ENCODE measurements at regions not wholly inside any gene's neighbourhood (a gene's known extent, or its start where the extent isn't known, plus 50 kb on each side); places are given as distances from the start of the nearest gene placed in this dataset.

DNA sequence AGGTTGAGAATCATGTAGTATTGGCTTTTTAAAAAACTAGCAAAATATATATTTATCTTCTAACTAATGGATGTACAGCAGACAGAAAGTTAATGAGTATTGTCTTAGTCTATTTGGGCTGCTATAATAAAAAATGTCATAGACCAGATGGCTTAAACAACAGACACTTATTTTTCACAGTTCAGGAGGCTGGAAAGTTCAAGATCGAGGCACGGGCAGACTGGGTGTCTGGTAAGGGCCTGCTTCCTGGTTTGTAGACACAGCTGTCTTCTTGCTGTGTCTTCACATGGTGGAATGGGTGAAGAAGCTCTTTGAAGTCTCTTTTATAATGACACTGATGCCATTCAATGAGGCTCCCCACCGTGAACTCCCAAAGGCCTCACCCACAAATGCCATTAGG lies 70.1 kb upstream of the KRR1 start:
- DNase-seq (ENCODE audit: low spot score) (no peak), ATAC-seq (ENCODE audit: low read depth) (no peak)
- TF ChIP-seq, protein P1, sequence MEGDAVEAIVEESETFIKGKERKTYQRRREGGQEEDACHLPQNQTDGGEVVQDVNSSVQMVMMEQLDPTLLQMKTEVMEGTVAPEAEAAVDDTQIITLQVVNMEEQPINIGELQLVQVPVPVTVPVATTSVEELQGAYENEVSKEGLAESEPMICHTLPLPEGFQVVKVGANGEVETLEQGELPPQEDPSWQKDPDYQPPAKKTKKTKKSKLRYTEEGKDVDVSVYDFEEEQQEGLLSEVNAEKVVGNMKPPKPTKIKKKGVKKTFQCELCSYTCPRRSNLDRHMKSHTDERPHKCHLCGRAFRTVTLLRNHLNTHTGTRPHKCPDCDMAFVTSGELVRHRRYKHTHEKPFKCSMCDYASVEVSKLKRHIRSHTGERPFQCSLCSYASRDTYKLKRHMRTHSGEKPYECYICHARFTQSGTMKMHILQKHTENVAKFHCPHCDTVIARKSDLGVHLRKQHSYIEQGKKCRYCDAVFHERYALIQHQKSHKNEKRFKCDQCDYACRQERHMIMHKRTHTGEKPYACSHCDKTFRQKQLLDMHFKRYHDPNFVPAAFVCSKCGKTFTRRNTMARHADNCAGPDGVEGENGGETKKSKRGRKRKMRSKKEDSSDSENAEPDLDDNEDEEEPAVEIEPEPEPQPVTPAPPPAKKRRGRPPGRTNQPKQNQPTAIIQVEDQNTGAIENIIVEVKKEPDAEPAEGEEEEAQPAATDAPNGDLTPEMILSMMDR (IDR thresholded peaks at IDR 0.05; ENCODE audit: poor library complexity, severe bottlenecking): no peak
- H3K36me3 ChIP-seq (ENCODE audit: low read depth): no peaks in the 10 kb centered on the region; the same call in 1 of the 2 replicates
- no peaks in the 10 kb centered on the region for H3K27me3 ChIP-seq (ENCODE audit: insufficient read depth, poor library complexity, severe bottlenecking)
- no peak overlapping the region for H3K4me3 ChIP-seq (ENCODE audit: severe bottlenecking)
- peaks cover 1% of the 10 kb centered on the region for H3K9me3 ChIP-seq (ENCODE audit: severe bottlenecking)
- H3K27ac ChIP-seq (ENCODE audit: poor library complexity, severe bottlenecking): no peak overlapping the region
- H3K4me1 ChIP-seq (ENCODE audit: insufficient read depth, poor library complexity, severe bottlenecking): peaks cover 10% of the 10 kb centered on the region

DNA sequence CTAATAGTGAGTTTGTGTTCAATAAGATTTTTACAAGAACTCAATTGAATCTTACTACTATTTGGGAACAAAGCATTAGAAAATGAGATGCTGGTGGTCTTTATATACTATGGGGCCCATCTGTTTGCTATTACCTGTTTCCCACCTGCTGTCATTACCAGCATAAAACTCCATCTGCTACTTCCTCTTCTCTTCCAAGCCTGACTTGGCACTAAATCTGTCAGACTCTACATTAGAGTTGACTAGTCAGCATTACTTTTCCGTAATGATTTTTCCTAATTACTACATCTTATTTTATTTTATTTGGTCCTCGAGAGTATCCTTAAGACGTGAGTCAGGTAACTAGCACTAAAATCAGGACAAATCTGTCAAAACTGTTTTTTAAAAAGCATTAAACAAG lies 68.1 kb upstream of the KRR1 start:
- H3K27ac ChIP-seq (ENCODE audit: poor library complexity, severe bottlenecking): no peak overlapping the region
- H3K36me3 ChIP-seq (ENCODE audit: low read depth): no peaks in the 10 kb centered on the region
- DNase-seq (ENCODE audit: low spot score): no peak
- H3K9me3 ChIP-seq (ENCODE audit: severe bottlenecking): peaks cover 1% of the 10 kb centered on the region
- no peaks in the 10 kb centered on the region for H3K27me3 ChIP-seq (ENCODE audit: insufficient read depth, poor library complexity, severe bottlenecking)
- TF ChIP-seq, protein P1 (IDR thresholded peaks at IDR 0.05; ENCODE audit: poor library complexity, severe bottlenecking): no peak
- ATAC-seq (ENCODE audit: low read depth): no peak
- no peaks in the 10 kb centered on the region for H3K4me1 ChIP-seq (ENCODE audit: insufficient read depth, poor library complexity, severe bottlenecking)
- no peak overlapping the region for H3K4me3 ChIP-seq (ENCODE audit: severe bottlenecking)

DNA sequence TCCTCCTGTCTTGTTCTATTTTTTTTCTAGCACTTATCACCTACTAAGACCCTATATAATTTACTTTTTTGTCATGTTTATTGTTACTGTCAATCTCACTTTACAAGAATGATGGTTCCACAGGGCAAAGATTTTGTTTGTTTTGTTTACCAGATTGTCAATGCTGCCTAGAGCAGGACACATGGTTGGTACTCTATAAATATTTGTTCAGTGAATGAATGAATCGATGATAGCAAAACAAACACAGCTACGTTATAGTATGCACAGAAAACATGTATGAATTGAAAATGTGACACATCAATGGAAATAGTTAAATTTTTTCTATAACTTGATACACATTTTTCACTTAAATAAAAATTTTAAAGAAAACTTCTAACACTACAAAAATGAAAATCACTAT lies 67.1 kb upstream of the KRR1 start:
- Histone ChIP-seq H3K27ac (ENCODE audit: poor library complexity, severe bottlenecking) (no peak overlapping the region), H3K4me3 (ENCODE audit: severe bottlenecking) (no peak overlapping the region), H3K4me1 (ENCODE audit: insufficient read depth, poor library complexity, severe bottlenecking) (no peaks in the 10 kb centered on the region), H3K27me3 (ENCODE audit: insufficient read depth, poor library complexity, severe bottlenecking) (no peaks in the 10 kb centered on the region), H3K36me3 (ENCODE audit: low read depth) (no peaks in the 10 kb centered on the region), H3K9me3 (ENCODE audit: severe bottlenecking) (peaks cover 1% of the 10 kb centered on the region)
- DNase-seq (ENCODE audit: low spot score) (no peak), ATAC-seq (ENCODE audit: low read depth) (no peak)
- TF ChIP-seq, protein P1 (IDR thresholded peaks at IDR 0.05; ENCODE audit: poor library complexity, severe bottlenecking): no peak

DNA sequence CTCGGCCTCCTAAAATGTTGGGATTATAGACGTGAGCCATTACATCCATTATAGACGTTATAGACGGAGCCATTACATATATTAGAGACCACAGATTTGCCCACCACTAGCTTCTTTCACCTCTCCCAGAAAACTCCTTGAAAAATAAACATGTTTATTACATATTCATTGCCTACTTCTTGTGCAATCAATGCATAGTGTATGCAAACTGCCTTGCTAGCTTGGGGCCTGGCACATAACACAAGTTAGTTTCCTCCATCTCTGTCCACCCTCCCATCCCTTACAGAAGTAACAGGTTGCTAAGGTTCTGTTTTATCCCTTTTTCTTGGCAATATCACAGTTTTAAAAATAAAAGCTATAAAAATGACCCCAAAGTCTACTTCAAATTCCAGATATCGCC lies 66.4 kb upstream of the KRR1 start:
- Histone ChIP-seq H3K9me3 (ENCODE audit: severe bottlenecking) (peaks cover 1% of the 10 kb centered on the region), H3K27me3 (ENCODE audit: insufficient read depth, poor library complexity, severe bottlenecking) (no peaks in the 10 kb centered on the region), H3K4me1 (ENCODE audit: insufficient read depth, poor library complexity, severe bottlenecking) (no peaks in the 10 kb centered on the region), H3K27ac (ENCODE audit: poor library complexity, severe bottlenecking) (no peak overlapping the region), H3K36me3 (ENCODE audit: low read depth) (no peaks in the 10 kb centered on the region), H3K4me3 (ENCODE audit: severe bottlenecking) (no peak overlapping the region)
- DNase-seq (ENCODE audit: low spot score) (no peak), ATAC-seq (ENCODE audit: low read depth) (no peak)
- TF ChIP-seq, protein P1 (IDR thresholded peaks at IDR 0.05; ENCODE audit: poor library complexity, severe bottlenecking): no peak

DNA sequence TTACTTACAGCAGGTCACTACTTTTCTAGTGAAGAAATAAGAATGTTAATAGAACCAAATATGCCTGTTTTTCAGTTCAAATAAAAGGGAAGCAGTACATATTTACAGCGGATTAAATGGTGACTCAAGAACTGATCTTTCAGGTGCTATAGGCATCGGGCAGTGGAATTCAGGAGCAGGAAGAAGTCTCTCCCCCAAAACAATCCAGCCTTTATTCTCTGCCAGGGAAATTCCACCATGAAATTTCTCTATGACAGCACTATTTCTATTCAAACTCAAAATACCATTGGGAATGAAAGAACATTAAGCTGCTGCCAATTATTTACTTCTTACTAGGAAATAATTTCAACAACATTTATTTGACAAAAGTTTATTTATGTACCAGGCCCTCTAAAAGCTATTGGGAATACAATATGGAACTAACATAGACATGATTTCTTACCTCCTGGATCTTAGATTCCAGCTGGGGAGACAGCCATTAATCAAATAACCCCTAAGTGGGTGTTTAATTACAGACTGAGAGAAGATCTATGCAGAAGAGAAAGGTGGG lies 60.3 kb upstream of the KRR1 start:
- Histone ChIP-seq H3K9me3 (ENCODE audit: severe bottlenecking) (no peaks in the 10 kb centered on the region), H3K4me1 (ENCODE audit: insufficient read depth, poor library complexity, severe bottlenecking) (no peaks in the 10 kb centered on the region), H3K27me3 (ENCODE audit: insufficient read depth, poor library complexity, severe bottlenecking) (no peaks in the 10 kb centered on the region), H3K4me3 (ENCODE audit: severe bottlenecking) (no peak overlapping the region), H3K36me3 (ENCODE audit: low read depth) (no peaks in the 10 kb centered on the region), H3K27ac (ENCODE audit: poor library complexity, severe bottlenecking) (no peak overlapping the region)
- ATAC-seq (ENCODE audit: low read depth) (no peak), DNase-seq (ENCODE audit: low spot score) (no peak)
- TF ChIP-seq, protein P1 (IDR thresholded peaks at IDR 0.05; ENCODE audit: poor library complexity, severe bottlenecking): no peak
